Nephron (organoid): ENCODE measurements at regions not wholly inside any gene's neighbourhood (a gene's known extent, or its start where the extent isn't known, plus 50 kb on each side); places are given as distances from the start of the nearest gene placed in this dataset.

Experiments used
- H3K27ac Mint-ChIP-seq, 3 experiments: 2 replicates each; pipeline ENCODE4 v1.8.0; 2020; ENCODE audit warnings: mixed read lengths in 3 of 3, mild to moderate bottlenecking in 2 of 3, moderate library complexity in 1 of 3
- H3K27me3 Mint-ChIP-seq: 2 replicates; pipeline ENCODE4 v1.8.0; 2021; ENCODE audit warnings: low read depth, mild to moderate bottlenecking, moderate library complexity, mixed read lengths
- H3K36me3 Mint-ChIP-seq: 2 replicates; pipeline ENCODE4 v1.8.0; 2020; ENCODE audit warnings: low read depth, mixed read lengths
- H3K4me1 Mint-ChIP-seq: 2 replicates; pipeline ENCODE4 v1.8.0; 2020; ENCODE audit warnings: mixed read lengths
- H3K4me3 Mint-ChIP-seq, 3 experiments: 2 replicates each; pipeline ENCODE4 v1.8.0; 2020; ENCODE audit warnings: mild to moderate bottlenecking in 3 of 3, mixed read lengths in 3 of 3, moderate library complexity in 2 of 3
- H3K9me3 Mint-ChIP-seq: 2 replicates; pipeline ENCODE4 v1.8.0; 2020; ENCODE audit warnings: mixed read lengths
- CTCF ChIP-seq, 3 experiments: fragments of 200-600 bp; sonication (generic); IDR thresholded peaks; one replicate each; pipeline ENCODE4 v1.5.0; 2021; ENCODE audit warnings: antibody characterized with exemption in 3 of 3; ENCODE audit not compliant: unreplicated experiment in 3 of 3

GRCh38 chr19:23528376-23528775 is 133.1 kb upstream of the ZNF91 start:
- Mint-ChIP-seq H3K4me1 (no peaks in the 10 kb centered on the region), H3K9me3 (peaks cover 40% of the 10 kb centered on the region), H3K36me3 (no peaks in the 10 kb centered on the region), H3K27me3 (no peaks in the 10 kb centered on the region), H3K27ac (no peak overlapping the region), H3K4me3 (no peak overlapping the region)
- no peak for TF ChIP-seq CTCF (IDR thresholded peaks at IDR 0.05; ENCODE audit: unreplicated experiment in 3 of 3)

GRCh38 chr19:23527797-23528196 is 132.5 kb upstream of the ZNF91 start:
- no peaks in the 10 kb centered on the region for H3K36me3 Mint-ChIP-seq
- no peak for TF ChIP-seq CTCF (IDR thresholded peaks at IDR 0.05; ENCODE audit: unreplicated experiment in 3 of 3)
- no peaks in the 10 kb centered on the region for H3K27me3 Mint-ChIP-seq
- no peak overlapping the region for H3K27ac Mint-ChIP-seq
- H3K4me3 Mint-ChIP-seq, result no peak overlapping the region
- H3K4me1 Mint-ChIP-seq, result no peaks in the 10 kb centered on the region
- H3K9me3 Mint-ChIP-seq, result peaks cover 41% of the 10 kb centered on the region

DNA sequence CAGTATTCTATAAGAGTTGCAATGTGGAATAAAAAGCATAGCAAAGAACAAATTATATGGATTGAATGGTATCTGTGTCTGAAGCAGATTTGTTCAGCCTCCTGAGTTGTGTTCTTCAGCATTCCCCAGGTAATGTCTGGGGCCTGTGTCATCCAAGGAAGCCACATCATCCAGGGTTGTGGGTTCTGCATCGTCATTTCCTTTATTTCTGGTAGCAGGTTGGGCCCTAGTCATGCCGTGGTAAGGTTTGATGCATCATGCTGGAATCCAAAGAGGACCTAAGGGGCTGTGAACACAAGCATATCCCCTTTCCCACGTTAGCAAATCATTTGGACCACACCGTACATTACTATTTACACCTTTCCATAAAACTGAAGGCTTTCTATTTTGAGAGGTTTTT is 131.0 kb upstream of the ZNF91 start:
- Mint-ChIP-seq H3K27me3 (no peaks in the 10 kb centered on the region), H3K4me3 (no peak overlapping the region), H3K9me3 (peaks cover 51% of the 10 kb centered on the region), H3K27ac (no peak overlapping the region), H3K4me1 (no peaks in the 10 kb centered on the region), H3K36me3 (no peaks in the 10 kb centered on the region)
- no peak for TF ChIP-seq CTCF (IDR thresholded peaks at IDR 0.05; ENCODE audit: unreplicated experiment in 3 of 3)

GRCh38 chr19:23525276-23525852 is 130.1 kb upstream of the ZNF91 start:
- no peaks in the 10 kb centered on the region for H3K36me3 Mint-ChIP-seq
- no peak for TF ChIP-seq CTCF (IDR thresholded peaks at IDR 0.05; ENCODE audit: unreplicated experiment in 3 of 3)
- no peak overlapping the region for H3K27ac Mint-ChIP-seq
- no peaks in the 10 kb centered on the region for H3K4me1 Mint-ChIP-seq
- peaks cover 54% of the 10 kb centered on the region for H3K9me3 Mint-ChIP-seq
- no peaks in the 10 kb centered on the region for H3K27me3 Mint-ChIP-seq
- H3K4me3 Mint-ChIP-seq, result no peak overlapping the region

DNA sequence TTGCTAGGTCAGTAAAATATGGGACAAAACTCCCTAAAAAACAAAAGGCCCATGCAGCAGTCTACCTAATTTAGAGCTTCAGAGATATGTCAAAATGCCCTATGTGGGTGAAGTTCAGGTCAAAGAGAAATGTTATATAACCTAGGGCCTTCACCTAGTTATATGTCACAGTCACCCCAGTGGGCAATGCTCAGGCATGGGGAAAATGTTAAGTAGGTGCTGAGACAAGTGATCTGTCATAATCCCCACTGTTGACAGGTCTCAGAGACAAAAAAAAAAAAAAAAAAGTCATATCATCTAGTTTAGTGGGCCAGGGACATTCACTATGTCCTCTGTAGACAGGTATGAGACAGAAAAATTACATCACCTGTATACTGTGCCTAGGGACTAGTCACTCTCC is 128.6 kb upstream of the ZNF91 start:
- Mint-ChIP-seq H3K9me3 (peaks cover 52% of the 10 kb centered on the region), H3K4me3 (no peak overlapping the region), H3K27ac (no peak overlapping the region), H3K4me1 (no peaks in the 10 kb centered on the region), H3K36me3 (no peaks in the 10 kb centered on the region), H3K27me3 (no peaks in the 10 kb centered on the region)
- TF ChIP-seq CTCF (IDR thresholded peaks at IDR 0.05; ENCODE audit: unreplicated experiment in 3 of 3), result no peak

- Mint-ChIP-seq H3K27ac (no peak overlapping the region), H3K36me3 (no peaks in the 10 kb centered on the region), H3K4me1 (no peaks in the 10 kb centered on the region), H3K27me3 (no peaks in the 10 kb centered on the region), H3K4me3 (no peak overlapping the region), H3K9me3 (peaks cover 55% of the 10 kb centered on the region)
- TF ChIP-seq CTCF (IDR thresholded peaks at IDR 0.05; ENCODE audit: unreplicated experiment in 3 of 3), result no peak
Measured at GRCh38 chr19:23522431-23522830, 127.2 kb upstream of the ZNF91 start.
